Activated CD8-positive, alpha-beta memory T cell treated with anti-CD3 and anti-CD28 coated beads, Interleukin-2, amount 50 U/mL, for 1 hour (primary cell): ENCODE measurements at regions not wholly inside any gene's neighbourhood (a gene's known extent, or its start where the extent isn't known, plus 50 kb on each side); places are given as distances from the start of the nearest gene placed in this dataset.

ENCODE experiments used
- DNase-seq: peaks from one replicate; pipeline ENCODE4 v3.0.0-alpha.2; 2020; ENCODE audit errors: extremely low read depth

- DNase-seq, result no peak
Observed at GRCh38 chr11:104594228-104594958, 303.9 kb downstream of the CASP12 start.

- no peak for DNase-seq
Observed at GRCh38 chr11:104588970-104589369, 309.3 kb downstream of the CASP12 start.

- DNase-seq, result no peak
Observed at GRCh38 chr11:104588446-104588845, 309.8 kb downstream of the CASP12 start.

- DNase-seq, result no peak
Observed at GRCh38 chr11:104584823-104585222, 313.4 kb downstream of the CASP12 start.

- no peak for DNase-seq
Observed at GRCh38 chr11:104583857-104584256, 314.4 kb downstream of the CASP12 start.

DNA sequence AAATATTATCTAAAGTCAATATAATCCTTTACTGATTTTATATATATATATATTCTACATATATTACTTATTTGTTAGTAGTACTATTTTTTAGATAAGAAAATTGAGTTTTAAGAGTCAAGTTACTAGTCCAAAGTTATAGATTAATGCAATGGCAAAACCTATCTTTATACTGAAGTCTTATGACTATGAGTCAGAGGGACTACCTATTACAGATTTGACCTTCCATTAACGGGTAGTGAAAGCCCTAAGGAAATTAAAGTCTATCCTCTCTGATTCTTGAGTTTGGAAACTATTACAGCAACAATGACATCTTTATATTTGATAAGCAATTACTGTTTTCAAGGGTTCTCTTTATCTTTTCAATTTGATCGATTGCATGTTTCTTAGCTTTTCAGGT lies 315.8 kb downstream of the CASP12 start:
- no peak for DNase-seq

DNA sequence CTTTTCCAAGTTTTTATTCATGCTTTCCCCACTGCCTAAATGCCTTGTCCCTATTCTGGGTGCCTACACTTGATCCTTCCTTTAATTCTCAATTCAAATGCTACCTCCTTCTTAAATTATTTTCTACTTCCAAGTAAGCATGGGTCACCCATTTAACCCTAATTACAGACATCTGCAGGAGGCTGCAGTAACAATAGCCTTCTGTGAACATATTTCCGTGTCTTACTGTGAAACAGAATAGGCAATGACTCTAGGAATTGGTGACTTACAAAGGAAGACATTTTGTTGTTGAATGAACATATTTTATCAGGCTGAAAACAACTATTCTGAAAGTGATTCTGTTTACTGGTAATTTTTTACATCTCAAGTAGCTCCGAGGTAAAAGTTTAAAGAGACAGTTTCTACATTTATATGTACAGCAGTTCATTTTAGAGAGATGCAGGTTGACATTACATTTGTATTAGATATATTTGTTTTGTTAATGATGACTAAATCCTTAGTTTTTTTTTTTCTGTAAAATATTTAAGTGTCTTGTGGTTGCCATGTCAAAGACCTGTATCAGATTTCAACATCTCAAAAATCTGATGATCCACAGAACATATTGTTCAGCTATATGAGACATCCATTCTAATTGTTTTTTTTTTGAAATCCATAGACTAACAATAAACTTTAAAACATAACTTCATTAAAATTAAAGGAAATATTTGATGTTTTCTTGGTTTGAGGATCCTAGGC lies 316.8 kb downstream of the CASP12 start:
- DNase-seq, result no peak

GRCh38 chr11:104573441-104573990 lies 324.7 kb downstream of the CASP12 start:
- no peak for DNase-seq

DNA sequence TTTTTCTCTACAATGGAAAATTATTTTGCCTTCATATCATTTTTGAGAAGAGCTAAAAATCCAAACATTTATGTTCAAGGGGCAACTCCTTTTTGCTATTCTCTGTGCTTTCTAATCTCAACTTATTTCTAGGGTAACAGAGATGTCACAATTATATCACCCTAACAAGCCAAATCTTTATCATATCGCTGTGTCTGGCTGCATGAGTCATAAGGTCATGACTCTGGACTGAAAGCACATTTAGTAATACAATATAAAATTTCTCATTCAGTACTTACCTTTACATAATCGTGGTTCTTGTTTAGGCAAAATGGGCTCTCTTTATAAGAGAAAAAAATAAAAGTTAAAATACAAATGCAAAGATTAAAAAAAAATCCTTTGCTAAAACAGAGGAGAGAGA lies 326.0 kb downstream of the CASP12 start:
- DNase-seq, result no peak

DNA sequence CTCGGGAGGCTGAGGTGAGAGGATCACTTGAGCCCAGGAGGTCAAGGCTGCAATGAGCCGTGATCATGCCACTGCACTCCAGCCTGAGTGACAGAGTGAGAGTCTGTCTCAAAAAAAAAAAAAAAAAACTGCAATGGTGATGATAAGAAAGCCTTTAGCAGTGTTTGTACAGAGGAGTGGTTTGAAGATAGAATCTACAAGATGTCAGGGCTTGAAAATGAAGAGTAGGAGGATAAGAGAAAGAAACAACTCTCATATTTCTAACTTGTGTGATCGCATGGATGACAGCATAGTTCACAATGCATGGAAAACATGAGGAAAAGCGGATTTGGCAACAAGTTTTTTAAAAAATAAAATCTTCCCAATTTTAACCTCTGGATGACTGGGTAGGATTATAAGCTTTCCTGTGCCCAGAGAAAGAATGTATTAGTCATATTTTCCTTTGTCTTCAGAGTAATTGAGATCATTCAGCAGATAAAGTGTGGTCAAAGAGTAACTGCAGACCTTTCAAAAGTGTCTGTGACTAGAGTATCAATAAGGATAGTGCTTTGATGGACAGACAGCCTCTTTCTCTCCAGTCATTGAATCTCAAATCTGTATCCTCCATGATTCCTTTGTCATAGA lies 328.1 kb downstream of the CASP12 start:
- no peak for DNase-seq

DNA sequence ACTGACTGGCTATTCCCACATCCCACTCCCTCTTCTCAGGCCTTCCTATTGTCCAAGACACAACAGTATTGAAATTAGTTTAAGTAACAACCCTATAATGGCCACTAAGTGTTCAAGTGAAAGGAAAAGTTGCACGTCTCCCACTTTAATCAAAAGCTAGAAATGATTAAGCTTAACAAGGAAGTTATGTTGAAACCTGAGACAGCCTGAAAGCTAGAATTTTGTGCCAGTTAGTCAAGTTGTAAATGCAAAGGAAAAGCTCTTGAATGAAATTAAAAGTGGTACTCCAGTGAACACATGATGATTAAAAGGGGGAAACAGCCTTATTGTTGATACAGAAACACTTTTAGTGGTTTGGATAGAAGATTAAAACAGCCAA lies 332.7 kb downstream of the CASP12 start:
- no peak for DNase-seq

- no peak for DNase-seq
Observed at GRCh38 chr11:104564921-104565582, 333.2 kb downstream of the CASP12 start.

- no peak for DNase-seq
Observed at GRCh38 chr11:104556606-104557301, 341.5 kb downstream of the CASP12 start.

DNA sequence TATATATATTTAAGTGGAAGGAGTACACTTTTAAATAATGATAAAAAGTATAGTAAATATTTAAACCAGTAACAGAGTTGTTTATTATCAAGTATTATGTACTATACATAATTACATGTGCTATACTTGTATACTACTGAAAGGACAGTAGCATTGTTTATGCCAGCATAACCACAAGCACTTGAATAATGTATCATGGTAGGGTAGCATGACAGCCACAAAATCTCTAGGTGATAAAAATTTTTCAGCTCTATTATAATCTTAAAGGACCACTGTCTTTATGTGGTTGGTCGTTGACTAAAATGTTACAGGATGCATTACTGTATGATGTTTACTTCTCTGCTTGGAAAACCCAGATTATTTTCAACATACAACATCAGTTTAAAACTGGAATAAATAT lies 349.2 kb downstream of the CASP12 start:
- no peak for DNase-seq

DNA sequence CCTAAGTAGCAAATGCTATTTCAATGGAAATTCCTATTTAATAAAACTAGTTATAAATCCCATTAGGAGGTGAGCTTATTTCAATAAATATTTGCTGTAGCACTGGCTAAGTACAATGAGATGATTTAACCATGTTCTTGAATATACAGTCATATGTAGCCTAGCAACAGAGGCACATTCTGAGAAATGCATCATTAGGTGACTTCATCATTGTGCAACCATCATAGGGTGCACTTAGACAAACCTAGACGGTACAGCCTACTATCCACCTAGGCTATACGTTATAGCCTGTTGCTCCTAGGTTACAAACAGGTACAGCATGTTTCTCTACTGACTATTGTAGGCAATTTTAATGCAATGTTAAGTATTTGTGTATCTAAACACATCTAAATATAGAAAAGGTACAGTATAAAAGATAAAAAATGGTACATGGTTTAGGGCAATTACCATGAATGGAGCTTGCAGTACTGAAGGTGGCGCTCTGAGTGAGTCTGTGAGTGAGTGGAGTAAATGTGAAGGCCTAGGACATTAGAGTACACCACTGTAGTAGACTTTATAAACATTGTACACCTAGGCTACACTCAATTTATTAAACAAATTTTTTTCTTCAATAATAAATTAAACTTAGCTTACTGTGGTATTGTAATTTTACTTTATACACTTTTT lies 350.1 kb downstream of the CASP12 start:
- no peak for DNase-seq

DNA sequence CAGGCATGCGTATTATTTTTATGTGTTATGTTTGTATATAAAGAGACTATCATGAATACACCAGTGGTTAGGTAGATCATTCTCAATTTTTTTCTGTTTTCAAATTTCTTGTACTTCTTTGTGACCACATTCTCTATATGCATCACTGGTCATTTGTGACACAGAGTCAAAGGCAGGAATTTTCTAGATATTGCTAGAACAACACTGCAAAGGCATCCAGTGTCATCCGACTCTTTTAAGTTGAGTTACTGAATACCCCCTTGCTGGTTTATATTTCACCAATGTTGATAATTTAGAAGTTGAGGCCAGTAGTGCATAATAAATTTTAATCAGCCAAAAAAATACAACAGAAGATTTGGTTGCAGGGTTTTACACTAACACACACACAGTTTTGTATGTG lies 351.8 kb downstream of the CASP12 start:
- DNase-seq, result no peak

DNA sequence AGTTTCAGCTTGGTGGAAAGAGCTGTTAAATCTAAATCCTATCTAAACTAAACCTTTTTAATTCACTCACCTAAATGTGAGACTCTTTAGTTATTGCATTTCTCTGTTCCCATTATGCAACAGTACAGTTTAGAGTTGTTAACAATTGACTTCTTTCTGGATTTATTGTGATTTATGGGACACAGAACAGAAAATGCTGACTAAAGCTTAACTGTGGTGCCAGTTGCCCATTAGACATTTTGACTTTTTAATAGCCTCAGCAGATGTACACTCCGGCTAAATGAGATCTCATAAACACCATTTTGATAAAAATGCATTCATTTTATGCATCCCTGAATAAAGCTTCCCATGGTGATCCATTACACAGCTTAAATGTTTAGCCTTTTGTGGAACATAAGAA lies 356.6 kb downstream of the CASP12 start:
- DNase-seq, result no peak

DNA sequence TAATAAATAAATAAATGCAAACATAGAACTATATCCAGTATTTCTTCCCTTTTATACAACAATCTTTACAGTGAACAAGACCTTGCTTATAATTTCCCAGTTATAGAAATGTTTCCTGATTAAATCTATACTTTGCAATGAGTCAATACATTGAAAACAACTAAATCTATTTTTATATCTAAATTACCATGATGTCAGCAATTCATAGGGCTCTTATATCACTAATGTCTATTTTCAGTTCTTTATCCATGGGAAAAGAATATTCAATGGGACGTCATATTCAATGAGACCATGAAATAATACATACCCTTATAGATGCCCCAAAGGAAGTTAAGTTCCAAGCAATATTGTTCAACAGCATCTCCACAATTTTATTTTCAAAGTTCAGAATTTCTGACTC lies 359.9 kb downstream of the CASP12 start:
- no peak for DNase-seq

DNA sequence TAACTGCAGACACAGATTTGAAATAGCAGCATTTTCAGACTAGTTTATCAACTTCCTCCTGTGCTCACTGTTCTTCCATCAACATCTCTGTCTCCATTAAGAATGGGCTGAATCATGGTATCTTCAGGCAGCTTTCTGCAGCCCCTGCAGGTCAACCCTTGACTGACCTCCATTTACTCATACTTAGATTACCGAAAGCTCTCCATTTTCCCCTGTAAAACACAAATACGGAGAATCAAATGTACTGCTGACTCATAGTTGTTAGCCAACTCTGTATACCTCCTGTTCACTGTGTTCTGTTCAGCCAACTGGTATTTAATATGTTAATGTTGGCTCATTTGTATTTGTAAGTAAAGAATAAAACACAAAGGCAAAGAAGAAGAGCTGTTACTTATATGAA lies 364.0 kb downstream of the CASP12 start:
- no peak for DNase-seq

DNA sequence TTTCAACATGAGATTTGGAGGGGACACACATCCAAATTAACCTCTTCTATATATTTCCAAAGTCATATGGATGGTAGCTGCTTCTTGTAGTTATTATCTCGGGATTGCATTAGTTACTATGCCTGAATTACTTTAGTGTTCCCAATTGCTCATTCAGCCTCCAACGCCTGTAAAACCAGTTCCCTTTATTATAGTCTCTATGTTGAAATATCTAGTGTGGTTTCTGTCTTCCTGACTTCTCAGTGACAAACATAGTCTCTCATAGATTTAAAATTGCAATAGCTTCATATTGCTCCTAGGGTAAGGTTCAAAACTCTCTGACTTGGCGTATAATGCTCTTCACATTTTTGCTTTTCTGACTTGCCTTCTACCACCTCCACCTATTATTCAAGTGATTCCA lies 366.4 kb downstream of the CASP12 start:
- DNase-seq, result no peak

GRCh38 chr11:104531075-104531474 lies 367.1 kb upstream of the PDGFD start:
- no peak for DNase-seq
